GM21576 (cell line): ENCODE measurements at regions not wholly inside any gene's neighbourhood (a gene's known extent, or its start where the extent isn't known, plus 50 kb on each side); places are given as distances from the start of the nearest gene placed in this dataset.

Experiments used
- ATAC-seq: cut with Tn5 transposase; IDR thresholded peaks from one replicate; pipeline ENCODE4 v1.9.1; 2021; ENCODE audit warnings: mild to moderate bottlenecking, moderate library complexity; ENCODE audit not compliant: unreplicated experiment

GRCh38 chr2:6641956-6642355, 223.8 kb downstream of the CMPK2 start:
- ATAC-seq: no peak

DNA sequence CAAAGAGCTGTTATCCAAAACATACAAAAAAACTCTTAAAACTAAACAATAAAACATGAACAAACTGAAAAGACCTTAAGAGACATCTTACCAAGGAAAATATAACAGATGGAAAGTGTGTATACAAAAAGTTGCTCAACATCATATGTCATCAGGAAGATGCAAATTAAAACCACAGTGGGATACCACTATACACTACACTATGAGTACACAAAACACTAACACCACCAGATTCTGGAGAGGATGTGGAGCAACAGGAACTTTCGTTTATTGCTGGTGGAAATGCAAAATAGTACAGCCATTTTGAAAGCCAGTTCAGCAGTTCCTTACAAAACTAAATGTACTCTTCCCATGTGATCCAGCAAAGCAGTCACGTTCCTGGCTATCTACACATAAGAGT, 221.4 kb downstream of the CMPK2 start:
- ATAC-seq: no peak

GRCh38 chr2:6645004-6645403, 220.7 kb downstream of the CMPK2 start:
- ATAC-seq: no peak

- no peak for ATAC-seq
These were observed 220.0 kb downstream of the CMPK2 start for GRCh38 chr2:6645672-6646071.

GRCh38 chr2:6647046-6647445, 218.7 kb downstream of the CMPK2 start:
- ATAC-seq: no peak

- ATAC-seq: no peak
These were observed 217.0 kb downstream of the CMPK2 start for GRCh38 chr2:6648596-6649247.

DNA sequence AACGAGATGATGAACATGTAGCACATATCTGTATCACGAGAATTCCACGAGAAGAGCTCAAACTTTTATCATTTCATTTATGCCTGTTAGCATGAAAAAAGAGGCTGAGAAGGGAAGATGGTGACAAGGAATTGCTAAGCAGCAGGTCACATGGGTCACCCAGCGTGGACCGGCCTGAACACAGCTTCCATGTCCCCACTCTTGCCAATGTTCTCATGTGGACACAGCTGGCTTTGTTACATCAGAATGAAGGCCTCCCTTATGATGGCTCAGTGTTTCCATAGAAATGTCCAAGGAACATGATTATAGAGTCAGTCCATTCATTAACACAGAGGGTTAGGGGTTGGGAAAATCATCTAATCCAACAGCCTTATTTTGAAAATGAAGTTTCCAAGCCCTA, 215.4 kb downstream of the CMPK2 start:
- ATAC-seq: no peak

DNA sequence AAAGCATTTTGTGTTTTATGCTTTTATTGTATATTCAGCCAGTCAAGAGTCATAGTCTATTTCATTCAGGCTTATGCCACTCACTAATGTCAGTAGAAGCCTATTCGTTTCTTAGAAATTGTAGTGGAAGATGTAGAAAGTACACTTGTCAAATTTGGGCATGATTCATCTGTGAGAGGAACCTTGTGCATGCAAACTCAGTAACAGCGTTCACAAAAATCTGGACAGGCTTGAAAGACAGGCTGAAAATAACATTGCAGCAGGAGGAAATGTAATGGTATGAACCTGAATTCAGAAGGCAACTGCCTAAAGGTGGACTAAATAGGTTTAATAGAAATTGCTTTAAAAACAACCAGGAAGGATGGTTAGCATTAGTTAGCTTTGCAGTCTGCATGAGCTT, 213.5 kb downstream of the CMPK2 start:
- ATAC-seq: no peak

GRCh38 chr2:6653281-6653750, 212.4 kb downstream of the CMPK2 start:
- no peak for ATAC-seq

- no peak for ATAC-seq
These were observed 211.4 kb downstream of the CMPK2 start for GRCh38 chr2:6654279-6654678.

DNA sequence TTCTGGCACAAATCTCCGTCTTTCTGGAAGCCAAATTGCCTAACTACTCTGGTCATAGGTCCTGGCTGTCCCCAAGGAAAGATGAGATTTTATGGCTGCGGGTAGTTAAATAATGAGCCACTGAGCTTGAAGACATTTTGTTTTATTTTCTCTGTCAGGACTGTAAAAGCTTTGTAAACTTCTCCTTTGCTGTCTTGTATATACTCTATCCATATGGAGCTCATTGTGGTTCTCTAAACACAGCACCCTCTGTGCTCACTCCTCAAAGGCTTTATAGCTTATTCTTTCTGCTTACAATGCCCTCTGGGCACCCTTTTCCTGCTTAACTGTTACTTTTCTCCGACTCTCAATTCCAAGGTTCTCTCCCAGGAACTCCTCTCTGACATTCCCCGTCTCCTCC, 209.1 kb downstream of the CMPK2 start:
- no peak for ATAC-seq

GRCh38 chr2:6657136-6657535, 208.6 kb downstream of the CMPK2 start:
- ATAC-seq: no peak

- peak; percentile 78 for ATAC-seq
These were observed 207.9 kb downstream of the CMPK2 start for GRCh38 chr2:6657855-6658254.

DNA sequence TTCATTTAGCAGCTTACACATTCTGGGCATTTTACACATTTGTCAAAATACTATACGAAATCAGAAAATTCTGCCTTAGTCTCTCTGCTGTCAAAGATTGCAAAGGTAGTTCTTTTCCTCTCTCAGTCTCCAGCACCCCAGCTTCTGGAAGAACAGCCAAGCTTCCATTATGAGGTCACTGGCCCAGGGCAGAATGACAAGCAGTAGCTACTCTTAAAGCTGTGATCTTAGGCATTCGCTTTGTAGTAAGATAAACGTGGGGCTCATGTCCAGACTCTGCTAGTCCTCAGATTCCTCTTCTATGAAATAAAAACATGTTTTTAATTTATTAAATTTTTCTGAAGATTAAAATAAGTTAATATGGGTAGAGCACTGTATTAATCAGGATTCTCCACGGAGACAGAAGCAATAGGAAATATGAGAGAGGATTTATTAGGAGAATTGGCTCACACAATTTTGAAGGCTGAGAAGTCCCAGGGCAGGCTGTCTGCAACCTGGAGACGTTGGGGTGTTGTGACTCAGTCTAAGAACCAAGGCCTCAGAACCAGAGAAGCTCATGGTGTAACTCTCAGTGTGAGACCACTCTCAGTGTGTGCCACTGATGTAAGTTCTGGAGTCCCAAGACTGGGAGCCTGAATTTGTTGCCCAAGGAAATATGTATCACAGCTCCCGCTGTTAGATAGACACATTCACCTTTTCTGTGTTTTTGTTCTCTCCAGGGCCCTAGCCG, 201.2 kb downstream of the CMPK2 start:
- ATAC-seq: no peak

GRCh38 chr2:6665093-6666045, 200.3 kb downstream of the CMPK2 start:
- ATAC-seq: no peak

DNA sequence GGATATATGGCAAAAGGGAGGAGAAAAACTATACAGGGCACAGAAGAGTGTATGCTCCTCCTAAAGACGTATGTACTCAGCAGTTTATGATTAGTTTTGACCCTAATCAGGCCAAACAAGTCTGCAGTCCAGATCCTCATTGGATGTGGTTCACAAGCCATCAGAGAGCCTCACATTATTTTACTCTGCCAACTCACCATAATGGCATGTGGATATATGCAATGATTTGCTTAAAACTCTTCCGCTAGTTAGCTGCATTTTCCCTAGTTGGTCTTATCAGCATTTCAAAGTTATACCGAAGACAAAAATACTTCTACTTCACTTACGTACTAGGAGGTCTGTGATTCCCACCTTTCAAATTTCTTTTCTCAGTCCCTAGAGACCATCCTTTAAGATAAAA, 198.4 kb downstream of the CMPK2 start:
- ATAC-seq: no peak

DNA sequence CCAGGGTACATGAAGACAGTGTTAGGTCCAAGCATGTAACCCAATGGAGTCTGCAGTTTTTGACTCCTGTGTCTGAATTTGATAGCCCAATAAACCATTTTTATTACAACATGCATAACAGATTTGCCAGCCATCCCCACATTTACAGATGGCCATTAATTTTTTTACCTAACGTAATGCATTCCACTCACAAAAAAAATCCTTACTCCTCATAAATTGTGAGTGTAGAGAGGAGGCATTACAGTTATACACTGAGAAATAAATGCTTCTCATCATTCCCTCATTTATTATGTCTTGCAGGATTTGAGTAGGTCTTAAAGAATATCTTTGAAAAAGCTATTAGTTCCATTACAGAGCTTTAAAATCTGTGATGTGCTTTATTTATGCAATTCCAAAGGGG, 193.8 kb downstream of the CMPK2 start:
- ATAC-seq: no peak

DNA sequence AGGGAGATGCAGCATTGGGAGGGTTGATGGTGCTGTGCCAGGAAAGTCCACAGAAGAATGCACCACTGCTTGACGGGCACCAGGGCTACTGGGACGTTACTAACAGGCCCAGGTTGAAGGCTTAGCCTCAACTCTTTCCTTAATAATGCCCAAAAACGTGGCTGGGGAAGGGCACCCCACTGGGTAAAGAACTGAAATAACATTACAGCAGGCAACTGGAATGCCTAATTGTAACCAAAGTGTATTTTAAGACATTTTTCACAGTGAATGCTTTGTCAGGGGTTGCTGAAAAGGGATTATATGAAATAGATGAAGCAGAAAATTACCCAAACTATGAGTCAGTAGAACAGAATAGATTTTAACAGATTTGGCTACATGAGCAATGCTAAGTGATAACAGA, 191.3 kb downstream of the CMPK2 start:
- ATAC-seq: no peak

DNA sequence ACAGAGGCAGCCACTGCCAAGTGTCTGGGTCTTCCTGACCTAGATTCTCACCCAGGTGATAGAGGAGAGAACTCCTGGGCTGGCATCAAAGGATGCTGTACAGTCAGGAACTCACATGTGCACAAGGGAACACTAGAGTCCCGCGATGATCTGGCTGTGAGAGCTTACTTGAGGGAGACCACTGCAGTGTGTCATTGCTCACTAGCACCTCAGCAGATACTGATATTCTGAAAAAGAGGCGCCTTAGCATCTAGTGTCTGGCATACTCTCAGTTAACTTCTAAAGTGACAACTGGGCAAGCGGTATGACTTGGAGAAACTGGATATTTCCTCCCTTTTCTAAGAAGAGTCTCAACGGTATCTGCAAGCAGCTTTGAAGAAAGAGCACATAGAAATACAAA, 189.9 kb downstream of the CMPK2 start:
- no peak for ATAC-seq

DNA sequence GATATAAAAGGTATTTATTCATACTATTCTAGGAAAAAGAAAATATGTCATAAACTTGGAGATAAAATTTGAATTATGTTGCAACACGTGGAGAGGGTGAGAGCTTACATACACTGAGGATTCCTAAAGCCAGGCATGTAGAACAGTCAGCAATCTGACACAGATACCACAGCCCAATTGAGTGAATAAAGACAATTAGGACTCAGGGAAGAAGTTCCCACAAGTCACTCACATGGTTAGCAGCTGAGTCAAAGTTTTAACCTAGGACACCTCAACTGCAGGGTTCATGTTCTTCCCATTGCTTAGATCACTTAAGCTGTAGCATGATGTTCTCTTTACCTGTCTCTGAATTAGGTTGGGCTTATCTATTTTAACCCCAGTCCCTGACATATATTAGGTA, 189.5 kb downstream of the CMPK2 start:
- ATAC-seq: no peak

DNA sequence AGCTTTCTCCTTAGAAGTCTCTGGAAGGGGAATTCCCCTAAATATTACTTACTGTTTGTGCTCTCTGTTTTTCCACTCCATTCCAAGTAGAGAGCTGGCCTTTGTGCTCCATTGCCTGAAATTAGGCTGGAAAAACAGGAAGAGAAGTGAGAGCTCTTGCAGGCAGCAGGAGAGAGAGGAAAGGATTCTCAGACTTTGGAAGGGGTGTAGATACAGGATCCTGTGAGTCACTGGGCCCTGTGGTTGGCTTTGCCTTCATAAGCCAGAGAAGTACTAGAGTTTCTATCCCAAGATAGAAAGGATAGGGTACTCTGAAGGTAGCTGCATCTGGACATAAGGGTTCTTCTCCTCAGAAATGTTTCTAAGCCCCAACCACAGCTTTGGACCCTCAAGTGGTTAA, 188.9 kb downstream of the CMPK2 start:
- ATAC-seq: no peak

- no peak for ATAC-seq
These were observed 186.2 kb downstream of the CMPK2 start for GRCh38 chr2:6679471-6679870.
